HFFc6 (cell line): ENCODE measurements at regions not wholly inside any gene's neighbourhood (a gene's known extent, or its start where the extent isn't known, plus 50 kb on each side); places are given as distances from the start of the nearest gene placed in this dataset.

Experiments used
- DNase-seq: peaks from one replicate; pipeline ENCODE4 v3.0.0-alpha.2; 2018
- H3K27ac Mint-ChIP-seq: 2 replicates; pipeline ENCODE4 v1.8.0; 2020; ENCODE audit warnings: mild to moderate bottlenecking, mixed read lengths
- H3K27me3 Mint-ChIP-seq: 2 replicates; pipeline ENCODE4 v1.8.0; 2021; ENCODE audit warnings: mild to moderate bottlenecking, moderate library complexity, mixed read lengths; ENCODE audit not compliant: insufficient read depth
- H3K36me3 Mint-ChIP-seq: 2 replicates; pipeline ENCODE4 v1.8.0; 2021; ENCODE audit warnings: low read depth, mixed read lengths
- H3K4me1 Mint-ChIP-seq: 2 replicates; pipeline ENCODE4 v1.8.0; 2020; ENCODE audit warnings: low read depth, mixed read lengths
- H3K4me3 Mint-ChIP-seq: 2 replicates; pipeline ENCODE4 v1.8.0; 2020; ENCODE audit warnings: mild to moderate bottlenecking, moderate library complexity, mixed read lengths
- H3K9me3 Mint-ChIP-seq: 2 replicates; pipeline ENCODE4 v1.8.0; 2020; ENCODE audit warnings: mild to moderate bottlenecking, mixed read lengths
- TF ChIP-seq, protein P1 (sequence below): fragments of 200-600 bp; sonication (generic); IDR thresholded peaks from 2 replicates; pipeline ENCODE4 v1.5.0; 2021; ENCODE audit warnings: antibody characterized with exemption, mild to moderate bottlenecking

DNA sequence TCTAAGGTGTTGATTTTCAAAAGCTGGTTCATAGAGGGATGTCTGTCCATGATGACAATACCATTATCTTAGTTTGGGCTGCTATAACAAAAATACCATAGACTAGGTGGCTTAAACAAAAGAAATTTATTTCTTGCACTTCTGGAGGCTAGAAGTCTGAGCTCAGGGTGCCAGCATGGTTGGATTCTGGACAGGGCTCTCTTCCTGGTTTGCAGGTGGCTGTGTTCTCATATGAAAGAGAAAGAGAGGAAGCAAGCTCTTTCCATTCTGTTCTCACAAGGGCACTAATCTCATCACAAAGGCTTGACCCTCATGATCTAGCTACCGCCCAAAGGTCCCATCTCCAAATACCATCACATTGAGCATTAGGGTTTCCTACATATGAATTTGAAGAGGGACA, 144.5 kb upstream of the SLC24A3 start:
- no peak for DNase-seq
- no peaks in the 10 kb centered on the region for H3K4me1 Mint-ChIP-seq
- peaks cover 77% of the 10 kb centered on the region for H3K9me3 Mint-ChIP-seq
- H3K4me3 Mint-ChIP-seq = no peak overlapping the region
- peaks cover 2% of the 10 kb centered on the region; the same call in 1 of the 2 replicates for H3K27me3 Mint-ChIP-seq
- TF ChIP-seq, protein P1, sequence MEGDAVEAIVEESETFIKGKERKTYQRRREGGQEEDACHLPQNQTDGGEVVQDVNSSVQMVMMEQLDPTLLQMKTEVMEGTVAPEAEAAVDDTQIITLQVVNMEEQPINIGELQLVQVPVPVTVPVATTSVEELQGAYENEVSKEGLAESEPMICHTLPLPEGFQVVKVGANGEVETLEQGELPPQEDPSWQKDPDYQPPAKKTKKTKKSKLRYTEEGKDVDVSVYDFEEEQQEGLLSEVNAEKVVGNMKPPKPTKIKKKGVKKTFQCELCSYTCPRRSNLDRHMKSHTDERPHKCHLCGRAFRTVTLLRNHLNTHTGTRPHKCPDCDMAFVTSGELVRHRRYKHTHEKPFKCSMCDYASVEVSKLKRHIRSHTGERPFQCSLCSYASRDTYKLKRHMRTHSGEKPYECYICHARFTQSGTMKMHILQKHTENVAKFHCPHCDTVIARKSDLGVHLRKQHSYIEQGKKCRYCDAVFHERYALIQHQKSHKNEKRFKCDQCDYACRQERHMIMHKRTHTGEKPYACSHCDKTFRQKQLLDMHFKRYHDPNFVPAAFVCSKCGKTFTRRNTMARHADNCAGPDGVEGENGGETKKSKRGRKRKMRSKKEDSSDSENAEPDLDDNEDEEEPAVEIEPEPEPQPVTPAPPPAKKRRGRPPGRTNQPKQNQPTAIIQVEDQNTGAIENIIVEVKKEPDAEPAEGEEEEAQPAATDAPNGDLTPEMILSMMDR = no peak
- no peak overlapping the region for H3K27ac Mint-ChIP-seq
- H3K36me3 Mint-ChIP-seq = peaks cover 5% of the 10 kb centered on the region; the same call in 1 of the 2 replicates

DNA sequence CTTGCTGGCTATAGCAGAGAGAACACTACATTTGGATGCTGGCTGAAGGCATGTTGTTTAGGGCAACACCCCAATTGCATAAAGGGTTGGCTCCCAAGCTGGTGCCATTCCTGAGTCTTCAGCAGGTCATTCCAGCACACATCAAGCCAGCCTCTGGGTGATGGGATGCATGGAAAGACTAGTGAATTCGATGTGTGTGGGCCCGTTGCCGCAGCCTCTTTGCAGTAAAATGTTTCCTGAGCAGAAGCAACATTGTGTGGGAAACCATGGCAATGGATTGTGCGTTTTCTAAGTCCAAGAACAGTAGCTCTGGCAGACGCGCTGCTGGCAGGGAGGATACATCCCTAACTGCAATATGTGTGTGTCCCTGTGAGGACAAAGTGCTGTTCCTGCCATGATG, 142.4 kb upstream of the SLC24A3 start:
- H3K4me1 Mint-ChIP-seq = no peaks in the 10 kb centered on the region
- no peak overlapping the region for H3K4me3 Mint-ChIP-seq
- H3K9me3 Mint-ChIP-seq = peaks cover 63% of the 10 kb centered on the region
- no peak overlapping the region for H3K27ac Mint-ChIP-seq
- no peak for DNase-seq
- TF ChIP-seq, protein P1 = no peak
- peaks cover 5% of the 10 kb centered on the region; the same call in 1 of the 2 replicates for H3K36me3 Mint-ChIP-seq
- peaks cover 2% of the 10 kb centered on the region; the same call in 1 of the 2 replicates for H3K27me3 Mint-ChIP-seq

DNA sequence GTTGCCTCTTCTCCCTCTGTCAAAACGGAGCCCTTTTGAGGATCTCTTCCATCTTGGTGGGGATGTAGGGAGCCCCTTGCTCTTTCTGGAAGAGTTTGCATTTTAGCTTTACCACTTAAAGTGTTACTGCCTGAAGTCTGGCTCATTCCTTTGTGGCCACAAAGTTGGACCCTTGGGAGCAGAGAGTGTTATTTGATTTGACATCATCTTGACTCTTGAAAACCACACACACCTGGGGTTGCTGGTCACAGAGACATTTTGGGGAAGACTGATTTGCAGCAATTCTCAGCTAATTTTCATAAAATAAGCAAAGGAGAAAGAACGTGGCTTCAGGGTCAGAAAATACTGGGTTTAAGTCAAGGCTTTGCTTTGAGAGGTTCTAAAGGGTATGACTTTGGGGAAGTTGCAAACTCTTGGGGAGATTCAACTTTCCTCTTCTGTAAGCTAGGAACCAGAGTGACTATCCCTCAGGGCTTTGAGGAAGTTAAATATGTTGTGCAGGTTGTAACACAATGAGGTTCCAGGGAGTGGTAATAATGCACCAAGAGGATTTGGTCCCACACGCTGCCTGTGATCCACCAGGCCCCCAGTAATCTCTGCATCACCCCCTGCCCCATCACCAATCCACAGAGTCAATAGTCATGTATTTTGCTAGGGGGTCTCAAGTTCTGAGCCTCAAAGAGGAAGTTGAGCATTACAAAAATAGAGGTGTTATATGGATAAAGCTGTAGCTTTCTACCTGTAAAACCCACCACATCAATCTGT, 141.6 kb upstream of the SLC24A3 start:
- no peak overlapping the region for H3K4me3 Mint-ChIP-seq
- TF ChIP-seq, protein P1 = no peak

DNA sequence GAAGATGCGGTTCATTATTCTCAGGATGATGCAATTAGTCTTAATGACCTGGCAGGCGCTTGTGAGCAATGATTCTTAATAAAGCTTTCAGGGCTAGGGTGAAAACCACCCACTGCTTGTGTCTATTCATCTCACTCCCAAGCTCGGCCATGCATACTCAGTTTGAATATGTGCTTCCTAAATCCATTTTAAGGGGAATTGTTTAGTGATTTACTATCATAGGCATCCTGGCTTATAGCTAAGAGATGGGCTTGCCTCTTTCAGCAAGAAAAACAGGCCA, 141.1 kb upstream of the SLC24A3 start:
- Mint-ChIP-seq H3K4me3 (no peak overlapping the region), H3K4me1 (no peaks in the 10 kb centered on the region), H3K9me3 (peaks cover 53% of the 10 kb centered on the region), H3K27ac (no peak overlapping the region), H3K27me3 (peaks cover 2% of the 10 kb centered on the region; the same call in 1 of the 2 replicates), H3K36me3 (peaks cover 5% of the 10 kb centered on the region; the same call in 1 of the 2 replicates)
- no peak for DNase-seq
- TF ChIP-seq, protein P1 = no peak

More for the DNA sequence above, 141.6 kb upstream of the SLC24A3 start:
- peaks cover 56% of the 10 kb centered on the region for H3K9me3 Mint-ChIP-seq
- H3K36me3 Mint-ChIP-seq = peaks cover 5% of the 10 kb centered on the region; the same call in 1 of the 2 replicates
- no peak for DNase-seq
- no peaks in the 10 kb centered on the region for H3K4me1 Mint-ChIP-seq
- peaks cover 2% of the 10 kb centered on the region; the same call in 1 of the 2 replicates for H3K27me3 Mint-ChIP-seq
- no peak overlapping the region for H3K27ac Mint-ChIP-seq

DNA sequence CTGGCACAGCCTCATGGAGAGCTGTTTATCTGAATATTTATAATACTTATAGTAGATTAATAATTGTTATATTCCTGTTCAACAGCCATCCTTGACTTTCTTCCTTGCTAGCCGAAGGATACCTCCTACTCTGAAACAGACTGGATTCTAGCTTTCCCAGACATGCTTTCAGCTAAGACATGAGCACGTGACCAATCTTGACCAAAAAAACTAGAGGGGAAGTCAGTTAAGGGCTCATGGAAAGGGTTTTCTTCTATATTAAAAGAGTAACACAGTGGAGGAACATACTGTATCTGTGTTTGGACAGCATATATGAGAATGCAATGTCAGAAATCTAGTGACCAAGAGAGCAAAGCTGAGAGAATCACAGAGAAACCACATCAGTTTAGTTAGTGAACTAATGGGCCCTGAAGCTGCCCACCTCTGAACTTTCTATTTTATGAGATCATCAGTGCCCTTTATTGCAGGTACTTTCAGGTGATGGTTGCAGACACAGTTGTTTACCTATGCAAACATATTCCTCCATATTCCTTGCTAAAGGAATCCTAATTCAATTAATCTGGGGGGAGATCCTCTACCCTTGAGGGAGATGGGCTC, 140.4 kb upstream of the SLC24A3 start:
- no peaks in the 10 kb centered on the region; the same call in 1 of the 2 replicates for H3K36me3 Mint-ChIP-seq
- peaks cover 47% of the 10 kb centered on the region for H3K9me3 Mint-ChIP-seq
- TF ChIP-seq, protein P1 = no peak

More for the DNA sequence above, 140.4 kb upstream of the SLC24A3 start:
- Mint-ChIP-seq H3K27me3 (peaks cover 2% of the 10 kb centered on the region; the same call in 1 of the 2 replicates), H3K27ac (no peak overlapping the region), H3K4me3 (no peak overlapping the region), H3K4me1 (no peaks in the 10 kb centered on the region)
- no peak for DNase-seq
